Caki2 (cell line): ENCODE measurements at regions not wholly inside any gene's neighbourhood (a gene's known extent, or its start where the extent isn't known, plus 50 kb on each side); places are given as distances from the start of the nearest gene placed in this dataset.

Experiments used
- DNase-seq: peaks from one replicate; pipeline ENCODE4 v3.0.0-alpha.2; 2015; ENCODE audit warnings: low read depth
- in situ Hi-C: cut with HindIII; loops from 2 replicates; pipeline ENCODE4 v1.10.0; 2016; ENCODE audit warnings: low sequenced_read_pairs, low pct_unique_long_range_greater_than_20kb, mixed read lengths

DNA sequence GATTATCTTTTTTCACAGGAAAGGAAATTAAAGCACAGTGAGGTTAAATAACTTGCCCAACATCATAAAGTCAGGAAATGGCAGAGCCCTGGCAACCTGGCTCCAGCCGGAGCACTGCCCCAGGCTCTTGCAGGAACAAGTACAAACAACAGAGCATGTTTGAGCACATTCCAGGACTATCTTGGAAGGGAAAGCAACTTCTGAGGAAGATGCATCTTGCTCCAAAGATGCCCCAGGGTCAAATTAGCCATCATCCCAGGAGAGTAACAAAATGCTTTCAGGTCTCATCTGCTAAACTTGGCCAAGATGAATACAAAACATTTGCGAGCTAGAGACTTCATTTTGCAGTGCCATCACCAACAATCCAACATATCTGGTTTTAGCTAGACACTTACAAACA lies 162.4 kb upstream of the LRRN1 start:
- no peak for DNase-seq
- in situ Hi-C loops = no loop called here

DNA sequence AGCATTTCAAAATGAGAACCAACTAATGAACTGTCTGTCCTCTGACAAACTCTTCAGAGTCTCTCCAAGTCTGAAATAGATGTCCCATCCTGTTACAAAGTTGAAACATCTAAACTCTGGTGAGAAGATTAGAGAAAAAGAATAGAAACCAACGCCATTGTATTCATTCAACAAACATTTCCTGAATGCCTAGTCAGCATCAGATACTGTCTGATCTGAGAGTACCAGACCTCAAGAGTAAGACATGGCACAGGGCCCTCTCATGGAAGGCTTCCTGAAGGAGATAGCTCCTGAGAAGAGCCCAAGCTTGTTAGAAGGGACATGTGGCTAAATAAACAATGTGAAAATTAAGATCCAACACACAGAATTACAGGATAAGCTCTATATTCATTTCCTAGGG lies 164.1 kb upstream of the LRRN1 start:
- in situ Hi-C loops = no loop called here
- DNase-seq = no peak

DNA sequence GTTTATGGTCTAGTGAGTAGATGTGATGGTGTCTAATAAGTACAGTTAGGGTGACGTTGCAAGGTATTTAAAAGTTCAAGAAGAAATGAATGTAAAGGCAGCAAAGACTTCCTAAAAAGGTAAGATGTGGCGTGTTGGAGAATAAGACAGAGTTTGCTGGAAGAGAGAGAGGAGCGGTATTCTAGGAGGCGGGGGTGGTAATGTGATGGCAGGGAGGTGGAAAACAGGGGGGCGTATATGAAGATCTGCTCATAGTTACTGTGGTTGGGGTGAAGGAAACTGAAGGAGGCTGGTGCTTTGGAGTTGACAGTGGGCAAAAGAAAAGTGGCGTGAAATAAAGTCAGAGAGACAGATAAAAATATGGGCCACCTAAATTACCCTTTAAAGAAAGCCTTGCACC lies 164.9 kb upstream of the LRRN1 start:
- no peak for DNase-seq
- in situ Hi-C loops = no loop called here

DNA sequence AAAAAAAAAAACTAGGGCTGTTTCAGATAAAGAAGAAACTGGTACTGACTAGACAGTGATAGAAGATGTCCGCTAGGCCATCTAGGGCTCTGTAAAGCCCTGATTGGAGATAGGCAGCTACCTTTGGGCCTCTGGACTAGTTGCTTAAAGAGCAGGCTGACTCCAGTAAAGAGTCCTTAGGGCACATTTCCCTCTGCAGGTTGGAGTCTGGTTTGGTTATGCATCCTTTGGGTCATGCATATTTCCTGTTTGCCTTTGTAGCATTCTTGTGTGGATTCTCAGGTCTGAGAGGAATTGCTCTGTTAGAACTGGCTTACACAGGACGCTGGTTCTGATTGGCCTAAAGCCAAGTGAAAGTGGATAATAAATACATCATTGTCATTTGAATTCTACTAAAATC lies 165.5 kb upstream of the LRRN1 start:
- no peak for DNase-seq
- in situ Hi-C loops = no loop called here

DNA sequence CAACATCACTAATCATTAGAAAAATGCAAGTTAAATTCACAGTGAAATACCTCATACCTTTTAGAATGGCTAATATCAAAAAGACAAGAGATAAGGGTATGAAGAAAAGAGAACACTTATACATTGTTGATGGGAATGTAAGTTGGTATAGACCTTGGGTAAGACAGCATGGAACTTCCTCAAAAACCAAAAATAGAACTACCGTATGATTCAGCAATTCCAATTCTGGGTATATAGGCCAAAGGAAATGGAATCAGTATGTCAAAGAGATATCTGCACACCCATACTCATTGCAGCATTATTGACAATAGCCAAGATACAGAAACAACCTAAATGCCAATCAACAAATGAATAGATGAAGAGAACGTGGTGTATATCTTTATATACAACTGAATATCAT lies 166.8 kb upstream of the LRRN1 start:
- in situ Hi-C loops = no loop called here
- no peak for DNase-seq

DNA sequence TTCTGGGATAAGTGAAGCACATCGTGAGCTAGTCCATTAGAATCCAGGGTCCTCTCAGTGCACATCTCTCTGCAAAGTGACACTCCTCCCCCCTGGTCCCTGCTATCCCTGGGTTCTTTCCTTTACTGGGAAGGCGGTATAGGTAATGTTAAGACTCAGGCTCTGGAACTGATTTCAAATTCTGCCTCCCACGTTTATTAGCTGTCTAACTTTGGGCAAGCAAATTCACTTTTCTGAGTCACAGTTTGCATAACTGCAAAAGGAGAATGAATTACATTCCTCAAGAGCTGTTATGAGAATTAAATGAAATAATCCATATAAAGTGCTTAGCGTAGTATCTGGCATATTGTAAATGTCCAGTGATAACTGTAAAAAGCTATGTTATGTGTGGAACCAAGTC lies 168.1 kb upstream of the LRRN1 start:
- DNase-seq = no peak
- in situ Hi-C loops = no loop called here

DNA sequence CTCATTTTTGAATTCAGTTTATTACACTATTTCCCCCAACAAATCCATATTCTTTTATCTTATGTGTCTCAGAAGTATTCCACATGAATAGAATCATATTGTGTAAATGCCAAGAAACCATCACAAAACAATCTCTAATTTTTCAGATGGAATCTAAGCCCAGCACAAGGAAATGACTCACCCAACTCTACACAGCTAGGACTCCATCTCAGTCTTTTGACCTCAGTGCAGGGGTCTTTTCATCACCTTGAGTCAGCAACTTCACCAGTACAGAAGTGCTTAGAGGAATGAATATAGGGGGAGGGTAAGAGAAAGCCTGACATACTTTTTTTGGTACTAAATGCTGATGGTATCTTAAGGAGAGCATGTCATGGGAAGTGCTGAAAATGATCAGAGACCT lies 169.3 kb upstream of the LRRN1 start:
- DNase-seq = no peak
- in situ Hi-C loops = no loop called here

DNA sequence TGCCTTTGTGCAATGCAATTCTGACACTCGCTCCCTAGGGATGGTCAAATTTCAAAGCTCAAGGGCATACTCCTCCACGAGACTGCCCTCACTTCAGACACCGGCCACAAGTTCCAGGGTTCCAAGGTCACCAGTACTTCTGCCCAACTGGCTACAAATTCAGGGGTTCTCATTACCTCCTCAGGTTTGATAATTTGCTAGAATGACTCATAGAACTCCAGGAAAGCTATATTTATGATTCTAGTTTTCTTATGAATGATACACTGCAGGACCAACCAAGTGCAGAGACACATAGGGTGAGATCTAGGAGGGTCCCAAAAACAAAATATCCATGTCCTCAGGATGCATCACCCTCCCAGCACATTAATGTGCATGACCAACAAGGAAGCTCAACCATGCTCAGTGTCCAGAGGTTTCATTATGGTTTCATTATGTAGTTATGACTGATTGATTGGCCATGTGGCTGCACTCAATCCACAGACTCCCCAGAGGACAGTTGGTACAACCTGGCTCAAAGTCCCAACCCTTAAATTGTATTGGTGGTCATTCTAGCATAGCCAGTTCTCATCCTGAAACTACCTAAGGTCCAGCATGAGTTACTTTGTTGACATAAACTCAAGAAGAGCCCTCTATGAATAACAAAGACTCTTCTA lies 170.4 kb upstream of the LRRN1 start:
- no peak for DNase-seq
- in situ Hi-C loops = no loop called here

DNA sequence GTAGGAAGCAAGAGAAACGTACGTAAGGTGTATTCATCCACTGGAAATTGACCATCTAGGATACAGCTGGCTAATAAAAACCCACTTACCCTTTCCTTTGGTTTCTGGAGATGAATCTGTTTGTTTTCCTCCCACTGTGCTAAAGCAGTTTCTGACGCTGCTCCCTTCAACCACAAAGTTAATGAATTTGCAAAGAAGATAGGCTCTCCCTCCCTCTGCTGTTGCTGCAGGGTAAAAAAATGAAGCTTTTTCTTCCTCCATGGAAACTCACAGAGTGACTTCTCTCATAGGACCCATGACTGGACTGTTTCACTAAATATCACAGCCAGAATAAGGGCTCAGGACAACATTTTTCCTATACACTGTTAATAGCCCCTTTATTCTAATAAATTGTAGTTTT lies 172.1 kb upstream of the LRRN1 start:
- in situ Hi-C loops = no loop called here

DNA sequence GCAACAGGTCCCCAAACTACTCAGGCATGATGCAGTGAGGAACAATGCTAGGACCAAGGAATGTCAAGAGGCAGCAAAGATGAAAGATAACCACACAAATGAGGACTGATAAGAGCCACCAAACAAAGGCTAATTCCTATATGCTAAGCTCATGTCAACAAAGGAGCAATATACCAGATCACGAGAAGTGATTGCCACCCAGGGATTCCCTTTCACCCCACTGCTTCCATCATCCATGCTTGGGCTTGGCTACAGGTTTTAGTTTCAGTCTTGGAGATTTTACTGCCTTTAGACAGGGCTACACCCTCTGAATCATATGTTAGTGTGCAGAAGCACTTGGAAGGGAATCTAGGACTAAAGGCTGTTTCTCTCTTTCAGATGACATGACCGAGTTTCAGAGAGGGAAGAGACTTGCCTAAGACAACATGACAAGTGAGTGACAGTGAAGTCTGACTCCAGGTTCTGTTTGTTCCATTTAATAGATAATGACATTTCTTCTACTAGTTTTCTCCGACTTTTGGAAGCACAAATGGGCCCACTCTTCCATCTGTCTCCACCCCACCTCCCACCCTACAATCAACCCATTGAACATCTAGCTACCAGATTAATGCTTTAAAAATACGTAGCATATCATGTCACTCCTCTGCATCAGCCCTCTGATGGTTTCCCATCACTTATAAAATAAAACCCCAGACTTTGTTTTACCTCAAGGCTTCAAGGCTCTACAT lies 173.5 kb upstream of the LRRN1 start:
- no peak for DNase-seq
- in situ Hi-C loops = no loop called here

More for the DNA sequence above, 172.1 kb upstream of the LRRN1 start:
- DNase-seq = no peak

DNA sequence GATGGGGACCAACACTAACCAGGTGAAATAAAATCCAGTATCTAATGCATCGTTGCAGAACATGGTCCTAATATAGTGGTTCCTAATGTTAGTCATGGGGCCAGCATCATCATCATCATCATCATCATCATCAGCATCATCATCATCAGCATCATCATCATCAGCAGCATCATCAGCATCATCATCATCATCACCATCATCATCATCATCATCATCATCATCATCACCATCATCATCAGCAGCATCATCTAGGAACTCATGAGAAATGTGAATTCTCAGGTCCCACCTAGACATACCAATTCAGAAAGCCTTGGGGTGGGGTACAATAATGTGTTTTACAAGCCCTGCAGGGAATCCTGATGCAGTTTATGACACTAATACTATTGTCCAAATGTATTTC lies 179.4 kb upstream of the LRRN1 start:
- DNase-seq = no peak
- in situ Hi-C loops = no loop called here

DNA sequence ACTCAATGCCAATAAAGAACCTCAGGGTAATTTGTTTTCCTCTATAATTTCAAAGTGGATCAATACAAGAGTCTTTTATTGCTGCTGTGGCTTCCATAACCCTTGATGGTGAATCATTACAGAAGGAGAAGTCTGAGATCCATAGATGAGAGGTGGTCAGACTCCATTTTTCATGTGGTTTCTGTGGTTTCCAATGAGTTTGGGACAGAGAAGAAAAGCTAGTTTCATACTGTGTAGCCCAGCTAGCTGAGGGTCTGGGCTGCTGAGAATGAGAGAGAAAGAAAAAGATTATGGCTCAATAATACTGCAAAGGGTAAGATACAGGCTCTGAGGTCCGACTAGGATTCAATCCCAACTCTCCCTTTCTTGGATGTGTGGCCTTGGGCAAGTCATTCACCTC lies 180.6 kb upstream of the LRRN1 start:
- DNase-seq = no peak
- in situ Hi-C loops = no loop called here

DNA sequence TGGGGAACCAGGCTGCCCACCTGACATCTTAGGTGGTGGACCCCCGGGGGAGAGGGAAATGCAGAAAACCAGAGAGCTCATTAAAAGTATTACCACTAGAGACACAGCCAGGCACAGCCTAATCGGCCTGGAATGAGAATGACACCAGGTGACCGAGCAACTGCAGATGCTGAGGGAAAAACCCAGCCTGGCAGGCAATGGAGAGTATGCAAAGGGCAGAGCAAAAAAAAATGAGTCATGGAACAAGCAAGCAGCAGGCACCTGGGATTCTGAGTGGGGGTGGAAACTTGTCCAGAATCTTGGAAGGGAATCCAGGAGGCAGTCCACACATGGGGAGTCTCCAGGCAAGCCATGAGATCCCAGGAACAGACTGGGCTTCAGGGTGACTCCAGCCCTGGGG lies 183.7 kb upstream of the LRRN1 start:
- in situ Hi-C loops = no loop called here
- DNase-seq = no peak

DNA sequence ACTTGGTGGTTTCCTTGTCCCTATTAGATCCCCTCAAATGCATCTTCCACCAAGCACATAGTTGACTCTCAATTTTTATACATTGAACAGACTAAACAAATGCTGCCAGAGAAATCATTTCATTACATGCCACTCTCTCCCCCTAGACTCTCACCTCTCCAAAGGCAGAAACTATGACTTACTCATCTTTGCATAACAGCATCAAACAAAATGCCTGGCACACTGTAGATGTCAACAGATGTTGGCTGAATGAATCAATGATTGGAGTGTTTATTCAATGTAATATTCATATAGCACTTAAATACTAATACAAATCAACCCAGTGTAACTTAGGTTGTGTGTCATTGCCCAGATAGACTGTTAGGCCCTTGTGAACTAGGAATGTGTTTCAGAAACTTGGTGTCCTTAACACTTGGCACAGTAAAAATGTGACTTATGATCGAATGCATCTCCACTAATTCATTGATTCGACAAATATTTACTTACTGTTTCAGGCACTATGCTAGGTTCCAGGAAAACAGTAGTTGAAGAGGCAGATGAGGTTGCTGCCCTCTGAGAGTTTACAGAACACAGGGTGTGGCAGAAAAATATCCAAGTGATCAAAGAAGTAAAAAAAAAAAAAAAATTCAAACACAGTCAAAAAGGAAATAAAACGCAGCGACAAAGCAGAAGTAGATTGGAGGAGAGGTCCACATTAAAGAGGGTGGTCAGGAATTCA lies 188.5 kb upstream of the LRRN1 start:
- in situ Hi-C loops = no loop called here
- no peak for DNase-seq

DNA sequence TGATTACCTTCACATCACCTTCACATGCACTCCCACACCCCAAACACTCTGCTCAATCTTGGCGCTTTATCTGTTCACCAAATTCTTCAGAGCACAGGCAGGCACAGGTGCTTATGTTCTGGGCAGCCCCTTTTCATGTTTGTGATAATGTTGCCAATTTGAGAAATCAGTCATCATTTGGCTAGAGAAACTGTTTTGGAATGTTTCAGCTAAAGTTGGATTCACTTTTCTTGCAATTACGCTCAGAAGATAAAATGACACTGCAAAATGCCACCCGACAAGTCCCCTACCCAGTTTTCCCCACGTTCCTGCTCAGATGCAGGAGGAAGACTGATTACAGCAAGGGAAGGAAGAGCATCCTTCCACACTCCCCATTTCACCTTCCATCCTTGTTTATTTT lies 192.9 kb upstream of the LRRN1 start:
- DNase-seq = no peak
- in situ Hi-C loops = no loop called here

DNA sequence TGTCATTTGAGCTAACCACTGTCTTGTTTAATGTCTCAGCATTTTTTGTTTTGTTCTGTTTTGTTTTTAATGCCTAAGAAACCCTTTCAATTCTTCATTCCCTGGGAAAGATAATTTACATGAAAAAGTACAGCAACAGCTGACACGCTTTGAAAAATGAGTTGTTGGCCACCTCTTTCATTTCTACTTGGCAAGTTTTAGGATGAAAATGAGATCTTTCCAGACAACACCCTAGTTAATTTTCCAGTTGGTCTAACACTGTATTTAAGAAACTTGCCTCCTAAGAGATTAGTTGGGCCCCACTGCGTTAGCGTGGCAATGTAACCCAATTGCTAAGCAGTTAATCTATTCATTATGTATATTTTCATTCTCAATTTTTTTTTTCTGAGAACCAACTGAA lies 194.0 kb upstream of the LRRN1 start:
- no peak for DNase-seq
- in situ Hi-C loops = no loop called here

DNA sequence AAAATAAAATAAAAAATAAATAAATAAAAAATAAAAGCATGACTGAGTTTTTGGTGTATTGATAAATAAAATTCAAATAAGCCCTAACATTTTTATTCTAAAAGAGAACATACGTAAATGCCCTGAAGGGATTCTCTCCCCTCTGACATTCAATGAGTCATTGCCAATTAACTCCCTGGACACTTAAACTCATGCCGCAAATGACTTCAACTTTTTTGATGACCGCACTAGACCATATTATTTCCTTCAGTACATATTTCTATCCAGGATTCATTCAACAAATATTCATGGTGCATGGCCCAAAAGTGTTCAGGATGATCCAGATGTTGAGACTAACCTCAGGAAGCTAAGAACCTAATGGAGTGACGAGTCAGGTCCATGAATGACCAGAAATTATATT lies 195.9 kb upstream of the LRRN1 start:
- in situ Hi-C loops = no loop called here

DNA sequence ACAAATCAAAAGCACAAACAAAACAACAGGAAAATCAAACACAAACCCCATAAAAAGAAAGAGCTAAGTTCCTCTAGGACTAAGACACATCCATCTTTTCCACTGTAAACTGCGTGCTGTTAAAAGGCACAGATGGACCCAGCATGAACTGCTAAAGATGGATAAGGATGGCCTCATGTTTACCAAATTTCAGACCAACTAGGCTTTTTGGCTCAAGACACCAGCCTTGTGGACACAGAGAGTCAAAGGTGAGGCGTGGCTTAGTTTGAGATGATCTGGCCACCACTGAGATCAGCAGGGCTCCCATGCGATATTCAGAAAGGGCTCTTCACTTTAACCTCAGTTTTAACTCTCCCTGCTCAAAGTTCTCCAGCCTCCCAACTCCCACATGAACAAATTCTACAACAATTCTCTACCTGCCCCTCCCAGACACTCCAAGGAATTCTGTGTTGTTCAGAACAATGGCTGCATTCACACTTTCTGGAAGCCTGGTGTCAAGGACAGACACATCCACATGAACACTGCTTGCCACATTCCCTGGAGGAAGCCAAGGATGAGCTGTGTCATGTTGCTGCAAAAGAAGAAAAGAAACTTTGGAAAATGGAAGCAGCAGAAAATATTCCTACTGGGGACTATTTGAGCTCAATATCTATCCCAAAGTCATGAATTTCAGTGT lies 198.4 kb upstream of the LRRN1 start:
- in situ Hi-C loops = no loop called here
- no peak for DNase-seq

More for the DNA sequence above, 195.9 kb upstream of the LRRN1 start:
- DNase-seq = no peak

DNA sequence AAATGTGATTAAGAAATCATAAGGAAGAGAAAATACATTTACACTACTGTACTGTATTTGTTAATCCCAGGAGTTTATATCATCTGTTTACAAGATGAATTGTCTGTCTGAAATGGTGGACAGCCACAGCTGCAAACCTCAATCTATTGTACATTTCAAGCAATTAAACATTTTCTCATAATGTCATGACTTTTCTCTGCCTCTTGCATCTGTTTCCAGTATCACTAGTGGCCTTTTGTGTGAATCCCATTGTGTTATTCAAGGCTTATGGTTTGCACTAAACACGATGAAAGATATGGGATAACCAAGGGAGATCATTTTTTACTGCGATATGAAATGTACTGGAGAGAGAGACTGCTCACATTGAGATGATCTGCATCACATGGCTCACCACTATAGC lies 200.2 kb upstream of the LRRN1 start:
- DNase-seq = no peak
- in situ Hi-C loops = no loop called here
